K562 (cell line): ENCODE measurements at regions not wholly inside any gene's neighbourhood (a gene's known extent, or its start where the extent isn't known, plus 50 kb on each side); places are given as distances from the start of the nearest gene placed in this dataset.

ENCODE experiments used
- ATAC-seq: fragments of 200-7000 bp; cut with Tn5 transposase; 3 replicates; pipeline ENCODE4 v1.9.1; 2020; ENCODE audit warnings: moderate library complexity
- BruUV-seq: library from RNA; stranded (reverse); fragments of 400-500 nt; replicated peaks from 2 replicates; lab custom pipeline; 2021; lab: Mats Ljungman, UMichigan
- CTCF ChIA-PET: fragments of 300-600 bp; formaldehyde crosslinking; extraction: SDS; loops from one replicate; lab custom pipeline; 2021; ENCODE audit warnings: low intra/inter-chr PET ratio; lab: Yijun Ruan, JAX
- POLR2A ChIA-PET: fragments of 300-600, 350-650 bp; sonication (Branson Sonifier 250); formaldehyde crosslinking; extraction: SDS; loops from one replicate; lab custom pipeline; 2021; ENCODE audit warnings: antibody characterized with exemption, inconsistent platforms; lab: Yijun Ruan, JAX
- DNase-seq, 4 experiments: peaks; one replicate each; pipeline versions ENCODE4 v3.0.0 to v3.0.0-alpha.2; 2011 to 2018; ENCODE audit warnings: low spot score in 3 of 4, mixed read lengths in 3 of 4; ENCODE audit errors: extremely low read depth in 1 of 4
- FAIRE-seq: peaks from 2 replicates; lab custom pipeline; 2011; peaks lifted over from hg19 to GRCh38; lab: Jason Lieb, UNC
- H2AFZ ChIP-seq: 2 replicates; pipeline ENCODE4 v1.6.0; 2011; ENCODE audit warnings: low read depth, low read length, control low read depth, inconsistent platforms
- H3K27ac ChIP-seq: fragments of 200-600 bp; 3 replicates; pipeline ENCODE4 v1.8.0; 2011; ENCODE audit warnings: low read depth, mild to moderate bottlenecking, control low read depth, inconsistent platforms, low read length, moderate library complexity, mixed read lengths; ENCODE audit errors: extremely low read depth
- H3K27me3 ChIP-seq, 2 experiments: fragments of 300-600 bp in 1 of 2; 2 replicates in 1 of 2; 3 replicates in 1 of 2; pipeline versions ENCODE4 v1.6.0 to v1.8.0; 2011; ENCODE audit warnings: inconsistent platforms in 2 of 2, low read length in 2 of 2, mild to moderate bottlenecking in 1 of 2, mixed read lengths in 1 of 2, moderate library complexity in 1 of 2; ENCODE audit not compliant: control insufficient read depth in 2 of 2, insufficient read depth in 2 of 2
- H3K36me3 ChIP-seq: fragments of 300-600 bp; 3 replicates; pipeline ENCODE4 v1.8.0; 2011; ENCODE audit warnings: mild to moderate bottlenecking, low read length, inconsistent platforms; ENCODE audit not compliant: control insufficient read depth, insufficient read depth
- H3K4me1 ChIP-seq, 2 experiments: fragments of 200-600 bp in 1 of 2; replicated peaks in 1 of 2; 2 replicates in 1 of 2; 3 replicates in 1 of 2; pipeline versions ENCODE4 v1.5.1 to v1.8.0; 2011; ENCODE audit warnings: inconsistent platforms in 2 of 2, low read length in 2 of 2, mild to moderate bottlenecking in 1 of 2, mixed read lengths in 1 of 2, moderate library complexity in 1 of 2; ENCODE audit not compliant: control insufficient read depth in 2 of 2, insufficient read depth in 2 of 2
- H3K4me2 ChIP-seq: 2 replicates; pipeline ENCODE4 v1.6.1; 2011; ENCODE audit warnings: low read length, control low read depth, inconsistent platforms, mixed read lengths; ENCODE audit not compliant: insufficient read depth
- H3K4me3 ChIP-seq: fragments of 200-600 bp; sonication (generic), shearing (Covaris generic); 2 replicates; pipeline ENCODE4 v1.5.1; 2016; ENCODE audit warnings: control low read depth, inconsistent platforms
- H3K79me2 ChIP-seq: fragments of 200-600 bp; 3 replicates; pipeline ENCODE4 v1.8.0; 2011; ENCODE audit warnings: low read length, inconsistent platforms; ENCODE audit not compliant: control insufficient read depth, insufficient read depth
- H3K9ac ChIP-seq, 2 experiments: 2 replicates each; pipeline versions ENCODE4 v1.6.0 to v1.6.1; 2011; ENCODE audit warnings: low read depth in 2 of 2, low read length in 2 of 2, control low read depth in 1 of 2, inconsistent platforms in 1 of 2, mild to moderate bottlenecking in 1 of 2, mixed read lengths in 1 of 2; ENCODE audit not compliant: insufficient read depth in 1 of 2
- H3K9me1 ChIP-seq: one replicate; pipeline ENCODE4 v1.6.0; 2011; ENCODE audit warnings: inconsistent platforms, mild to moderate bottlenecking, low read length, moderate library complexity; ENCODE audit not compliant: control insufficient read depth, insufficient read depth
- H3K9me3 ChIP-seq: replicated peaks from 2 replicates; pipeline ENCODE4 v1.5.1; 2011; ENCODE audit warnings: low read depth, low read length, inconsistent platforms; ENCODE audit not compliant: control insufficient read depth, insufficient read depth
- H4K20me1 ChIP-seq: replicated peaks from 2 replicates; pipeline ENCODE4 v1.6.1; 2011; ENCODE audit warnings: low read length, inconsistent platforms, mixed read lengths; ENCODE audit not compliant: control insufficient read depth, insufficient read depth
- CSDE1 ChIP-seq, 2 experiments: fragments of 450-650 bp; IDR thresholded peaks; 2 replicates each; pipeline ENCODE4 v1.6.1; 2016; ENCODE audit warnings: mild to moderate bottlenecking in 1 of 2
- FOXO4 ChIP-seq: fragments of 450-650 bp; formaldehyde crosslinking; IDR thresholded peaks from 2 replicates; pipeline ENCODE4 v1.4.0; 2020; ENCODE audit warnings: mild to moderate bottlenecking, moderate library complexity
- GATAD2B ChIP-seq: fragments of 450-650 bp; IDR thresholded peaks from 2 replicates; pipeline ENCODE4 v1.6.1; 2017; ENCODE audit warnings: mild to moderate bottlenecking, borderline replicate concordance
- PYGO2 ChIP-seq: fragments of 450-650 bp; IDR thresholded peaks from 2 replicates; pipeline ENCODE4 v1.6.1; 2016; ENCODE audit warnings: mild to moderate bottlenecking, missing genetic modification characterization, moderate library complexity, missing compliant biosample characterization
- TCF3 ChIP-seq: sonication (generic); formaldehyde crosslinking; IDR thresholded peaks from 2 replicates; pipeline ENCODE4 v1.4.0; 2020; ENCODE audit warnings: mild to moderate bottlenecking, missing genetic modification reagents
- ZBTB1 ChIP-seq: sonication (generic); formaldehyde crosslinking; IDR thresholded peaks from 2 replicates; pipeline ENCODE4 v1.8.1; 2023; ENCODE audit warnings: missing genetic modification reagents, low read depth, mild to moderate bottlenecking, borderline replicate concordance
- ZC3H8 ChIP-seq: fragments of 450-650 bp; IDR thresholded peaks from 2 replicates; pipeline ENCODE4 v1.6.1; 2017
- ZNF217 ChIP-seq: sonication (generic); formaldehyde crosslinking; IDR thresholded peaks from 2 replicates; pipeline ENCODE4 v1.8.0; 2022; ENCODE audit warnings: mild to moderate bottlenecking, missing genetic modification reagents
- ZNF57 ChIP-seq: fragments of 450-650 bp; formaldehyde crosslinking; IDR thresholded peaks from 2 replicates; pipeline ENCODE4 v1.4.0; 2020; ENCODE audit warnings: mild to moderate bottlenecking, moderate library complexity
- WGBS: fragments of 100-300 bp; shearing (Covaris generic); methylation state at CpG from one replicate; pipeline ENCODE4 v1.1.6; 2016; ENCODE audit warnings: low coverage, mixed read lengths; ENCODE audit not compliant: insufficient coverage; ENCODE audit errors: missing lambda C conversion rate; 5-methylcytosine and 5-hydroxymethylcytosine counted together
- in situ Hi-C: fragments of 300-500 bp; cut with MboI; formaldehyde crosslinking; loops from 4 replicates; pipeline ENCODE4 v1.15.0; 2018; ENCODE audit warnings: inconsistent platforms, mixed read lengths
- intact Hi-C: fragments of 100-400 bp; cut with micrococcal nuclease; formaldehyde crosslinking; loops from 2 replicates; pipeline ENCODE4 v1.14.2; 2022
- TF ChIP-seq, protein P1 (sequence below): sonication (generic); formaldehyde crosslinking; IDR thresholded peaks from 2 replicates; pipeline ENCODE4 v1.8.1; 2022; ENCODE audit warnings: missing genetic modification reagents
- TF ChIP-seq, protein P2 (sequence below): fragments of 250-450 bp; sonication (Bioruptor Pico); IDR thresholded peaks from 2 replicates; pipeline ENCODE4 v1.9.0; 2021; ENCODE audit warnings: mild to moderate bottlenecking, inconsistent platforms
- TF ChIP-seq, protein P3 (sequence below): sonication (generic); formaldehyde crosslinking; IDR thresholded peaks from 2 replicates; pipeline ENCODE4 v1.8.0; 2022; ENCODE audit warnings: mild to moderate bottlenecking, missing genetic modification reagents

DNA sequence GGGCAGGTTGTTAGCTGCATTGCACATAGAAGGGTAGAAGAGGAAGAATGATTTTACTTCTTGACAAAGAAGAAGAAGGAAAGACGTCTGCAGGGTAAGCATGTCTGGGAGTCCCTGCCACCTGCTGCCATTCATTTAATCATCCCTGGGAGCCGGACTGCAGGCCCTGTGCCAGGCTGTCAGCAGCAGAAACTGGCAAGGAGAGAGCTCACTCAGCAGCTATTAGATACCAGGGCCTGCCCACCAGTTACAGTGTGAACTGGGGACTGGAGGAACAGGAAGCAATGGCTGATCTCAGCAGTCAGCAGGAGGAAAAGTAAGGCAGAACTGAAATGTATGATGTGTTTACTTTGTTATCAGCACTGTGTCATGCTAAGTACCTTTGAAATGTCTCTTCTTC, 75.7 kb upstream of the C1orf87 start:
- no peak for TF ChIP-seq GATAD2B
- TF ChIP-seq, protein P1, sequence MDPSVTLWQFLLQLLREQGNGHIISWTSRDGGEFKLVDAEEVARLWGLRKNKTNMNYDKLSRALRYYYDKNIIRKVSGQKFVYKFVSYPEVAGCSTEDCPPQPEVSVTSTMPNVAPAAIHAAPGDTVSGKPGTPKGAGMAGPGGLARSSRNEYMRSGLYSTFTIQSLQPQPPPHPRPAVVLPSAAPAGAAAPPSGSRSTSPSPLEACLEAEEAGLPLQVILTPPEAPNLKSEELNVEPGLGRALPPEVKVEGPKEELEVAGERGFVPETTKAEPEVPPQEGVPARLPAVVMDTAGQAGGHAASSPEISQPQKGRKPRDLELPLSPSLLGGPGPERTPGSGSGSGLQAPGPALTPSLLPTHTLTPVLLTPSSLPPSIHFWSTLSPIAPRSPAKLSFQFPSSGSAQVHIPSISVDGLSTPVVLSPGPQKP (CRISPR knock-in tag) = no peak
- no peak for TF ChIP-seq ZBTB1 (CRISPR knock-in tag)
- no peak for TF ChIP-seq ZNF57
- H3K79me2 ChIP-seq = no peaks in the 10 kb centered on the region
- intact Hi-C loops (no loop called here), in situ Hi-C loops (no loop called here)
- H3K4me2 ChIP-seq = no peak overlapping the region
- no TSS peak for BruUV-seq
- H3K9me3 ChIP-seq = no peaks in the 10 kb centered on the region
- no peaks in the 10 kb centered on the region for H4K20me1 ChIP-seq
- no peak overlapping the region for H3K27ac ChIP-seq
- FAIRE-seq (no peak), ATAC-seq (no peak), DNase-seq (no peak)
- H3K9ac ChIP-seq = no peak overlapping the region
- WGBS = 0% methylated on average over 2 of the region's 2 CpGs
- no peak overlapping the region for H2AFZ ChIP-seq
- no peak overlapping the region for H3K4me3 ChIP-seq
- ChIA-PET CTCF (no interaction called here), POLR2A (interaction anchor here (1.0 kb wide), 1 partner anchor 8 kb away, joined by 4 read pairs; no protein-coding TSS in a partner anchor)
- H3K9me1 ChIP-seq = no peaks in the 10 kb centered on the region
- H3K36me3 ChIP-seq = no peaks in the 10 kb centered on the region
- no peaks in the 10 kb centered on the region for H3K4me1 ChIP-seq
- no peaks in the 10 kb centered on the region for H3K27me3 ChIP-seq

DNA sequence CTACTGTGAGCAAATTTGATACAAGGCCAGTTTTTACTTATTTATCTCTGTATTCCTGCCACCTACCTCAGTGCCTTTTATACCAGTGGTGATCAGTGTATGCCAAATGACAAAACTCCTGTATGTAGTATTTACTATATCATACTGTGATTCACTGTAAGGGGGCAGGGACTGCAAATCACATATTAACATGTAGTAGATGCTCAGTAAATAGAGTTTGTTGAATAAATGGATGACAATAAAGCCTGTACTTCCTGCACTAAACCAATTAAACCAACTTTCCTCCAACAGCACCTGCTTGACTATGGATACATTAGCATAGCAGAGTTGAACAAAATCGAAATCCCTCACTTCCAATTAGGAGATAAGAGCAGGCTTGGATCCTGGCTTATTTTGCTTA, 73.3 kb upstream of the C1orf87 start:
- intact Hi-C loops (no loop called here), in situ Hi-C loops (no loop called here)
- BruUV-seq = no TSS peak
- no peaks in the 10 kb centered on the region for H3K27me3 ChIP-seq
- no peaks in the 10 kb centered on the region for H3K9me3 ChIP-seq
- no peak overlapping the region for H3K9ac ChIP-seq
- no peak overlapping the region for H3K27ac ChIP-seq
- H3K4me3 ChIP-seq = no peak overlapping the region
- POLR2A ChIA-PET = no interaction called here
- H3K9me1 ChIP-seq = no peaks in the 10 kb centered on the region
- DNase-seq = no peak
- WGBS = 0% methylated on average over 1 of the region's 1 CpG
- CTCF ChIA-PET = no interaction called here
- no peak for FAIRE-seq
- H3K79me2 ChIP-seq = no peaks in the 10 kb centered on the region
- H4K20me1 ChIP-seq = no peaks in the 10 kb centered on the region
- H2AFZ ChIP-seq = no peak overlapping the region
- no peaks in the 10 kb centered on the region for H3K4me1 ChIP-seq
- no peaks in the 10 kb centered on the region for H3K36me3 ChIP-seq
- H3K4me2 ChIP-seq = no peak overlapping the region
- no peak for ATAC-seq
- TF ChIP-seq, protein P2, sequence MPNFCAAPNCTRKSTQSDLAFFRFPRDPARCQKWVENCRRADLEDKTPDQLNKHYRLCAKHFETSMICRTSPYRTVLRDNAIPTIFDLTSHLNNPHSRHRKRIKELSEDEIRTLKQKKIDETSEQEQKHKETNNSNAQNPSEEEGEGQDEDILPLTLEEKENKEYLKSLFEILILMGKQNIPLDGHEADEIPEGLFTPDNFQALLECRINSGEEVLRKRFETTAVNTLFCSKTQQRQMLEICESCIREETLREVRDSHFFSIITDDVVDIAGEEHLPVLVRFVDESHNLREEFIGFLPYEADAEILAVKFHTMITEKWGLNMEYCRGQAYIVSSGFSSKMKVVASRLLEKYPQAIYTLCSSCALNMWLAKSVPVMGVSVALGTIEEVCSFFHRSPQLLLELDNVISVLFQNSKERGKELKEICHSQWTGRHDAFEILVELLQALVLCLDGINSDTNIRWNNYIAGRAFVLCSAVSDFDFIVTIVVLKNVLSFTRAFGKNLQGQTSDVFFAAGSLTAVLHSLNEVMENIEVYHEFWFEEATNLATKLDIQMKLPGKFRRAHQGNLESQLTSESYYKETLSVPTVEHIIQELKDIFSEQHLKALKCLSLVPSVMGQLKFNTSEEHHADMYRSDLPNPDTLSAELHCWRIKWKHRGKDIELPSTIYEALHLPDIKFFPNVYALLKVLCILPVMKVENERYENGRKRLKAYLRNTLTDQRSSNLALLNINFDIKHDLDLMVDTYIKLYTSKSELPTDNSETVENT (CRISPR knock-in tag) = no peak
- no peak for TF ChIP-seq FOXO4 (CRISPR knock-in tag)
- no peak for TF ChIP-seq ZNF217 (CRISPR knock-in tag)
- no peak for TF ChIP-seq PYGO2 (tag)
- TF ChIP-seq, protein P3, sequence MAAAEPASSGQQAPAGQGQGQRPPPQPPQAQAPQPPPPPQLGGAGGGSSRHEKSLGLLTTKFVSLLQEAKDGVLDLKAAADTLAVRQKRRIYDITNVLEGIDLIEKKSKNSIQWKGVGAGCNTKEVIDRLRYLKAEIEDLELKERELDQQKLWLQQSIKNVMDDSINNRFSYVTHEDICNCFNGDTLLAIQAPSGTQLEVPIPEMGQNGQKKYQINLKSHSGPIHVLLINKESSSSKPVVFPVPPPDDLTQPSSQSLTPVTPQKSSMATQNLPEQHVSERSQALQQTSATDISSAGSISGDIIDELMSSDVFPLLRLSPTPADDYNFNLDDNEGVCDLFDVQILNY (CRISPR knock-in tag) = no peak
- no peak for TF ChIP-seq CSDE1 (IDR thresholded peaks at IDR 0.05)
- no peak for TF ChIP-seq TCF3 (CRISPR knock-in tag)
- no peak for TF ChIP-seq ZC3H8
